Tibial nerve (tissue), 4 donors: ENCODE measurements at regions not wholly inside any gene's neighbourhood (a gene's known extent, or its start where the extent isn't known, plus 50 kb on each side); places are given as distances from the start of the nearest gene placed in this dataset.

Experiments used
- EP300 ChIP-seq, 2 donors: sonication (generic); formaldehyde crosslinking; IDR thresholded peaks; one replicate each; pipeline ENCODE4 v1.6.1; 2017; ENCODE audit warnings: antibody characterized with exemption in 2 of 2, mild to moderate bottlenecking in 1 of 2
- POLR2A ChIP-seq, 2 donors: fragments of 450-650 bp; IDR thresholded peaks; one replicate each; pipeline ENCODE4 v1.6.1; 2017; ENCODE audit warnings: antibody characterized with exemption in 2 of 2, mild to moderate bottlenecking in 2 of 2, moderate library complexity in 2 of 2
- TF ChIP-seq, protein P1 (sequence below), 5 experiments: fragments of 200-600 bp in 3 of 5; fragments of 450-650 bp in 2 of 5; sonication (generic) in 3 of 5; IDR thresholded peaks; one replicate each; pipeline ENCODE4 v1.5.1; 2016 to 2019; ENCODE audit warnings: antibody characterized with exemption in 5 of 5, mild to moderate bottlenecking in 3 of 5, moderate library complexity in 2 of 5

DNA sequence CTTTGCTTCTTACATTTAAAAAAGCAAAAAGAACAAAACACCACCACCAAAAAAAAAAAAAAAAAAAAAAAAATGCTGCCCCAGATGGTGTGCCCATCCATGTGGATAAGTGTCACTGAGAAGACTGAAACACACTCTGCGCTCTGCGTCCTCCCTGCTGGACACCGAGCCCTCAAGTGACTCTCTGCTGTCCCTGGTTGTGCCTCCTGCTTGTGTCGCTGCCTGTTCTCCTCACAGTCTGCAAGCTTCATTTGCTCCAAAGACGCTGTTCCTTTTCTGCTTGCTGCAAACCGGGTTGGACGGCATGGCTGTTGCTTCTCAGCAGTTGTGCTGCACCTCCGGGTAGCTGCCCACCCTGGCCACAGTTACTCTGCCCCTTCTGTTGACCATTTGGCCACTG lies 276.2 kb upstream of the ATP2B1 start:
- TF ChIP-seq, protein P1, sequence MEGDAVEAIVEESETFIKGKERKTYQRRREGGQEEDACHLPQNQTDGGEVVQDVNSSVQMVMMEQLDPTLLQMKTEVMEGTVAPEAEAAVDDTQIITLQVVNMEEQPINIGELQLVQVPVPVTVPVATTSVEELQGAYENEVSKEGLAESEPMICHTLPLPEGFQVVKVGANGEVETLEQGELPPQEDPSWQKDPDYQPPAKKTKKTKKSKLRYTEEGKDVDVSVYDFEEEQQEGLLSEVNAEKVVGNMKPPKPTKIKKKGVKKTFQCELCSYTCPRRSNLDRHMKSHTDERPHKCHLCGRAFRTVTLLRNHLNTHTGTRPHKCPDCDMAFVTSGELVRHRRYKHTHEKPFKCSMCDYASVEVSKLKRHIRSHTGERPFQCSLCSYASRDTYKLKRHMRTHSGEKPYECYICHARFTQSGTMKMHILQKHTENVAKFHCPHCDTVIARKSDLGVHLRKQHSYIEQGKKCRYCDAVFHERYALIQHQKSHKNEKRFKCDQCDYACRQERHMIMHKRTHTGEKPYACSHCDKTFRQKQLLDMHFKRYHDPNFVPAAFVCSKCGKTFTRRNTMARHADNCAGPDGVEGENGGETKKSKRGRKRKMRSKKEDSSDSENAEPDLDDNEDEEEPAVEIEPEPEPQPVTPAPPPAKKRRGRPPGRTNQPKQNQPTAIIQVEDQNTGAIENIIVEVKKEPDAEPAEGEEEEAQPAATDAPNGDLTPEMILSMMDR (IDR thresholded peaks at IDR 0.05) = no peak
- TF ChIP-seq EP300 (IDR thresholded peaks at IDR 0.05) = no peak
- TF ChIP-seq POLR2A (IDR thresholded peaks at IDR 0.05) = no peak
